K562 (cell line): ENCODE measurements at regions not wholly inside any gene's neighbourhood (a gene's known extent, or its start where the extent isn't known, plus 50 kb on each side); places are given as distances from the start of the nearest gene placed in this dataset.

Source experiments
- ATAC-seq: fragments of 200-7000 bp; cut with Tn5 transposase; 3 replicates; pipeline ENCODE4 v1.9.1; 2020; ENCODE audit warnings: moderate library complexity
- BruUV-seq: library from RNA; stranded (reverse); fragments of 400-500 nt; replicated peaks from 2 replicates; lab custom pipeline; 2021; lab: Mats Ljungman, UMichigan
- CTCF ChIA-PET: fragments of 300-600 bp; formaldehyde crosslinking; extraction: SDS; loops from one replicate; lab custom pipeline; 2021; ENCODE audit warnings: low intra/inter-chr PET ratio; lab: Yijun Ruan, JAX
- POLR2A ChIA-PET: fragments of 300-600, 350-650 bp; sonication (Branson Sonifier 250); formaldehyde crosslinking; extraction: SDS; loops from one replicate; lab custom pipeline; 2021; ENCODE audit warnings: antibody characterized with exemption, inconsistent platforms; lab: Yijun Ruan, JAX
- DNase-seq, 4 experiments: peaks; one replicate each; pipeline versions ENCODE4 v3.0.0 to v3.0.0-alpha.2; 2011 to 2018; ENCODE audit warnings: low spot score in 3 of 4, mixed read lengths in 3 of 4; ENCODE audit errors: extremely low read depth in 1 of 4
- FAIRE-seq: peaks from 2 replicates; lab custom pipeline; 2011; peaks lifted over from hg19 to GRCh38; lab: Jason Lieb, UNC
- H2AFZ ChIP-seq: 2 replicates; pipeline ENCODE4 v1.6.0; 2011; ENCODE audit warnings: low read depth, low read length, control low read depth, inconsistent platforms
- H3K27ac ChIP-seq: fragments of 200-600 bp; 3 replicates; pipeline ENCODE4 v1.8.0; 2011; ENCODE audit warnings: low read depth, mild to moderate bottlenecking, control low read depth, inconsistent platforms, low read length, moderate library complexity, mixed read lengths; ENCODE audit errors: extremely low read depth
- H3K27me3 ChIP-seq, 2 experiments: fragments of 300-600 bp in 1 of 2; 2 replicates in 1 of 2; 3 replicates in 1 of 2; pipeline versions ENCODE4 v1.6.0 to v1.8.0; 2011; ENCODE audit warnings: inconsistent platforms in 2 of 2, low read length in 2 of 2, mild to moderate bottlenecking in 1 of 2, mixed read lengths in 1 of 2, moderate library complexity in 1 of 2; ENCODE audit not compliant: control insufficient read depth in 2 of 2, insufficient read depth in 2 of 2
- H3K36me3 ChIP-seq: fragments of 300-600 bp; 3 replicates; pipeline ENCODE4 v1.8.0; 2011; ENCODE audit warnings: mild to moderate bottlenecking, low read length, inconsistent platforms; ENCODE audit not compliant: control insufficient read depth, insufficient read depth
- H3K4me1 ChIP-seq, 2 experiments: fragments of 200-600 bp in 1 of 2; replicated peaks in 1 of 2; 2 replicates in 1 of 2; 3 replicates in 1 of 2; pipeline versions ENCODE4 v1.5.1 to v1.8.0; 2011; ENCODE audit warnings: inconsistent platforms in 2 of 2, low read length in 2 of 2, mild to moderate bottlenecking in 1 of 2, mixed read lengths in 1 of 2, moderate library complexity in 1 of 2; ENCODE audit not compliant: control insufficient read depth in 2 of 2, insufficient read depth in 2 of 2
- H3K4me2 ChIP-seq: 2 replicates; pipeline ENCODE4 v1.6.1; 2011; ENCODE audit warnings: low read length, control low read depth, inconsistent platforms, mixed read lengths; ENCODE audit not compliant: insufficient read depth
- H3K4me3 ChIP-seq: fragments of 200-600 bp; sonication (generic), shearing (Covaris generic); 2 replicates; pipeline ENCODE4 v1.5.1; 2016; ENCODE audit warnings: control low read depth, inconsistent platforms
- H3K79me2 ChIP-seq: fragments of 200-600 bp; 3 replicates; pipeline ENCODE4 v1.8.0; 2011; ENCODE audit warnings: low read length, inconsistent platforms; ENCODE audit not compliant: control insufficient read depth, insufficient read depth
- H3K9ac ChIP-seq, 2 experiments: 2 replicates each; pipeline versions ENCODE4 v1.6.0 to v1.6.1; 2011; ENCODE audit warnings: low read depth in 2 of 2, low read length in 2 of 2, control low read depth in 1 of 2, inconsistent platforms in 1 of 2, mild to moderate bottlenecking in 1 of 2, mixed read lengths in 1 of 2; ENCODE audit not compliant: insufficient read depth in 1 of 2
- H3K9me1 ChIP-seq: one replicate; pipeline ENCODE4 v1.6.0; 2011; ENCODE audit warnings: inconsistent platforms, mild to moderate bottlenecking, low read length, moderate library complexity; ENCODE audit not compliant: control insufficient read depth, insufficient read depth
- H3K9me3 ChIP-seq: replicated peaks from 2 replicates; pipeline ENCODE4 v1.5.1; 2011; ENCODE audit warnings: low read depth, low read length, inconsistent platforms; ENCODE audit not compliant: control insufficient read depth, insufficient read depth
- H4K20me1 ChIP-seq: replicated peaks from 2 replicates; pipeline ENCODE4 v1.6.1; 2011; ENCODE audit warnings: low read length, inconsistent platforms, mixed read lengths; ENCODE audit not compliant: control insufficient read depth, insufficient read depth
- CTBP1 ChIP-seq: fragments of 450-650 bp; IDR thresholded peaks from 2 replicates; pipeline ENCODE4 v1.6.1; 2016; ENCODE audit warnings: borderline replicate concordance
- DACH1 ChIP-seq: fragments of 450-650 bp; IDR thresholded peaks from 2 replicates; pipeline ENCODE4 v1.6.1; 2018; ENCODE audit not compliant: partially characterized antibody
- MBD2 ChIP-seq: sonication (generic); IDR thresholded peaks from 2 replicates; pipeline ENCODE4 v1.6.1; 2016; ENCODE audit warnings: low read depth, borderline replicate concordance
- NFRKB ChIP-seq: fragments of 450-650 bp; IDR thresholded peaks from 2 replicates; pipeline ENCODE4 v1.6.1; 2016; ENCODE audit warnings: low read depth
- NFYB ChIP-seq: IDR thresholded peaks from 2 replicates; pipeline ENCODE4 v1.6.1; 2011; ENCODE audit warnings: mild to moderate bottlenecking, moderate library complexity; ENCODE audit not compliant: insufficient read length; ENCODE audit errors: extremely low read depth
- RNF219 ChIP-seq: fragments of 250-450 bp; sonication (Bioruptor Pico); IDR thresholded peaks from 2 replicates; pipeline ENCODE4 v1.5.0; 2022; ENCODE audit warnings: mild to moderate bottlenecking
- SMAD3 ChIP-seq: fragments of 450-650 bp; formaldehyde crosslinking; conservative IDR thresholded peaks from 2 replicates; pipeline ENCODE4 v1.4.0; 2020; ENCODE audit warnings: mild to moderate bottlenecking
- TCF15 ChIP-seq: fragments of 250-450 bp; sonication (Bioruptor Pico); IDR thresholded peaks from 2 replicates; pipeline ENCODE4 v1.8.0; 2022; ENCODE audit warnings: moderate library complexity, mild to moderate bottlenecking, inconsistent platforms
- ZNF175 ChIP-seq: fragments of 200-800 bp; sonication (Bioruptor generic); IDR thresholded peaks from 2 replicates; pipeline ENCODE4 v1.6.1; 2016; ENCODE audit warnings: low read depth, mild to moderate bottlenecking, missing genetic modification characterization, missing compliant biosample characterization
- ZNF316 ChIP-seq: fragments of 450-650 bp; IDR thresholded peaks from 2 replicates; pipeline ENCODE4 v1.6.1; 2016
- ZNF592 ChIP-seq: fragments of 450-650 bp; IDR thresholded peaks from 2 replicates; pipeline ENCODE4 v1.6.1; 2017; ENCODE audit warnings: antibody characterized with exemption, mild to moderate bottlenecking
- WGBS: fragments of 100-300 bp; shearing (Covaris generic); methylation state at CpG from one replicate; pipeline ENCODE4 v1.1.6; 2016; ENCODE audit warnings: low coverage, mixed read lengths; ENCODE audit not compliant: insufficient coverage; ENCODE audit errors: missing lambda C conversion rate; 5-methylcytosine and 5-hydroxymethylcytosine counted together
- in situ Hi-C: fragments of 300-500 bp; cut with MboI; formaldehyde crosslinking; loops from 4 replicates; pipeline ENCODE4 v1.15.0; 2018; ENCODE audit warnings: inconsistent platforms, mixed read lengths
- intact Hi-C: fragments of 100-400 bp; cut with micrococcal nuclease; formaldehyde crosslinking; loops from 2 replicates; pipeline ENCODE4 v1.14.2; 2022

GRCh38 chr7:52294942-52295341 is 740.5 kb upstream of the POM121L12 start:
- Histone ChIP-seq H3K79me2 (no peaks in the 10 kb centered on the region), H3K36me3 (no peaks in the 10 kb centered on the region), H3K27ac (no peak overlapping the region), H3K9ac (no peak overlapping the region), H4K20me1 (no peaks in the 10 kb centered on the region), H3K9me3 (no peaks in the 10 kb centered on the region), H2AFZ (no peak overlapping the region), H3K4me3 (no peak overlapping the region), H3K4me1 (no peaks in the 10 kb centered on the region), H3K9me1 (no peaks in the 10 kb centered on the region), H3K4me2 (no peak overlapping the region), H3K27me3 (no peaks in the 10 kb centered on the region)
- CTCF ChIA-PET = no interaction called here
- intact Hi-C loops (no loop called here), in situ Hi-C loops (no loop called here)
- TF ChIP-seq NFRKB (no peak), NFYB (peak; percentile 52), ZNF316 (0 out of 2 replicates have a peak, but pooled peaks have one; percentile 6)
- 6% methylated on average over 6 of the region's 7 CpGs for WGBS
- ATAC-seq (no peak), FAIRE-seq (no peak), DNase-seq (no peak)
- POLR2A ChIA-PET = no interaction called here
- BruUV-seq = no TSS peak

- ChIA-PET POLR2A (no interaction called here), CTCF (no interaction called here)
- Histone ChIP-seq H2AFZ (no peak overlapping the region), H3K27me3 (no peaks in the 10 kb centered on the region), H3K36me3 (no peaks in the 10 kb centered on the region), H3K9ac (no peak overlapping the region), H3K4me3 (no peak overlapping the region), H3K9me3 (no peaks in the 10 kb centered on the region), H3K27ac (no peak overlapping the region), H3K79me2 (no peaks in the 10 kb centered on the region), H3K4me1 (no peaks in the 10 kb centered on the region), H3K4me2 (no peak overlapping the region), H4K20me1 (no peaks in the 10 kb centered on the region), H3K9me1 (no peaks in the 10 kb centered on the region)
- DNase-seq (no peak), FAIRE-seq (no peak), ATAC-seq (no peak)
- intact Hi-C loops (no loop called here), in situ Hi-C loops (no loop called here)
- no TSS peak for BruUV-seq
- 0% methylated on average over 2 of the region's 2 CpGs for WGBS
- TF ChIP-seq SMAD3 (CRISPR knock-in tag) = no peak
- no peak for TF ChIP-seq ZNF592
- TF ChIP-seq DACH1 = no peak
- TF ChIP-seq TCF15 = no peak
- no peak for TF ChIP-seq RNF219 (CRISPR knock-in tag)
- no peak for TF ChIP-seq ZNF175
- TF ChIP-seq CTBP1 = no peak
- TF ChIP-seq MBD2 = no peak
Observed at GRCh38 chr7:52289247-52289646, 746.2 kb upstream of the POM121L12 start.
